ENCODE measurements at regions not wholly inside any gene's neighbourhood (a gene's known extent, or its start where the extent isn't known, plus 50 kb on each side); places are given as distances from the start of the nearest gene placed in this dataset.

GRCh38 chr1:220386494-220387195 is 114.4 kb upstream of the RAB3GAP2 start:
- Mint-ChIP-seq H3K27ac (no peak overlapping the region), H3K27me3 (ENCODE audit: low read depth) (no peaks in the 10 kb centered on the region)

GRCh38 chr1:220385158-220385557 is 112.9 kb upstream of the RAB3GAP2 start:
- Mint-ChIP-seq H3K36me3 (peaks cover 6% of the 10 kb centered on the region), H3K4me3 (no peak overlapping the region), H3K27me3 (ENCODE audit: low read depth) (no peaks in the 10 kb centered on the region), H3K27ac (no peak overlapping the region), H3K9me3 (peaks cover 31% of the 10 kb centered on the region), H3K4me1 (no peaks in the 10 kb centered on the region)
- DNase-seq (ENCODE audit: low spot score in 2 of 2, unreplicated experiment in 2 of 2), result no peak
- TF ChIP-seq, protein P1, sequence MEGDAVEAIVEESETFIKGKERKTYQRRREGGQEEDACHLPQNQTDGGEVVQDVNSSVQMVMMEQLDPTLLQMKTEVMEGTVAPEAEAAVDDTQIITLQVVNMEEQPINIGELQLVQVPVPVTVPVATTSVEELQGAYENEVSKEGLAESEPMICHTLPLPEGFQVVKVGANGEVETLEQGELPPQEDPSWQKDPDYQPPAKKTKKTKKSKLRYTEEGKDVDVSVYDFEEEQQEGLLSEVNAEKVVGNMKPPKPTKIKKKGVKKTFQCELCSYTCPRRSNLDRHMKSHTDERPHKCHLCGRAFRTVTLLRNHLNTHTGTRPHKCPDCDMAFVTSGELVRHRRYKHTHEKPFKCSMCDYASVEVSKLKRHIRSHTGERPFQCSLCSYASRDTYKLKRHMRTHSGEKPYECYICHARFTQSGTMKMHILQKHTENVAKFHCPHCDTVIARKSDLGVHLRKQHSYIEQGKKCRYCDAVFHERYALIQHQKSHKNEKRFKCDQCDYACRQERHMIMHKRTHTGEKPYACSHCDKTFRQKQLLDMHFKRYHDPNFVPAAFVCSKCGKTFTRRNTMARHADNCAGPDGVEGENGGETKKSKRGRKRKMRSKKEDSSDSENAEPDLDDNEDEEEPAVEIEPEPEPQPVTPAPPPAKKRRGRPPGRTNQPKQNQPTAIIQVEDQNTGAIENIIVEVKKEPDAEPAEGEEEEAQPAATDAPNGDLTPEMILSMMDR (IDR thresholded peaks at IDR 0.05; ENCODE audit: unreplicated experiment), result no peak

More at GRCh38 chr1:220386494-220387195, 114.4 kb upstream of the RAB3GAP2 start:
- peaks cover 25% of the 10 kb centered on the region for H3K9me3 Mint-ChIP-seq
- peaks cover 6% of the 10 kb centered on the region for H3K36me3 Mint-ChIP-seq
- no peak overlapping the region for H3K4me3 Mint-ChIP-seq
- H3K4me1 Mint-ChIP-seq, result peaks cover 5% of the 10 kb centered on the region
- DNase-seq (ENCODE audit: low spot score in 2 of 2, unreplicated experiment in 2 of 2), result no peak
- TF ChIP-seq, protein P1 (IDR thresholded peaks at IDR 0.05; ENCODE audit: unreplicated experiment), result no peak

DNA sequence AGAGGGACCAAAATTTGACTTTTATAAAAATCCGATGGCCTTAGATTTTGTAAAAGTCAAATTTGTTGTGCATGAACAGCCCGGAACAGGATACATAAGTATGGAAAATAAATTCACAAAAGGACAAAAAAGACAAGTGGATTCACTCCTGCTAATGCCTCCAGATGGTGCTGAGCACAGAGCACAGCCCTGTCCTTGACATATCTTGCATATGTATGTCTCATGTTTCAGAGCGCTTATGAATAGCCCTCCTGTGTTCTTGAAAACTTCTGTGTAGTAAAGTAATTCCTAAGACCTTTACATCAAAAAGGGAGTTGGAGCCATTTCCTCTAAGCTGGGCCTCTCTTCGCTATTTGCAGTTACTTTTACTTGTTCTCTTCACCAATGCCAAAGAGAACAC is 110.7 kb upstream of the RAB3GAP2 start:
- H3K4me1 Mint-ChIP-seq, result no peaks in the 10 kb centered on the region
- H3K4me3 Mint-ChIP-seq, result no peak overlapping the region
- no peak overlapping the region for H3K27ac Mint-ChIP-seq
- DNase-seq (ENCODE audit: low spot score in 2 of 2, unreplicated experiment in 2 of 2), result no peak
- H3K27me3 Mint-ChIP-seq (ENCODE audit: low read depth), result no peaks in the 10 kb centered on the region
- TF ChIP-seq, protein P1 (IDR thresholded peaks at IDR 0.05; ENCODE audit: unreplicated experiment), result no peak
- H3K9me3 Mint-ChIP-seq, result peaks cover 35% of the 10 kb centered on the region
- H3K36me3 Mint-ChIP-seq, result peaks cover 6% of the 10 kb centered on the region

DNA sequence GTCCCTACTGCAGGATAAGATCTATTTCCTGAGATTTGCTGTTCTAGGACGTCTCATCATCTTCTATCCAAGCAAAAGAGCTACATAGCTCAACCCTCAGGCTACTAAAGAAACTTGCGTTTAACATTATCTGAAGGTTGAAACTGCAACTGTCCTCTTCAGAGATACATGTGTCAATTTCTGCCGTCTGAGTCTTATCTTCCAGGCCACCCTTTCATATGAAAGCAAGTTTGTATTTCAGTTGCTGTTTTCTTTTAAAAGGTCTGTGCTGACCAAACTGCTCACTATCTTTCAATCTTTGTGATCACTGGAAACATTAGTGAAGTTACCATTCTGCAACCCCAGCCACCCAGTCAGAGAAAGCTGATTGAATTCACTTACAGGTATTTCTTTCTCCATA is 108.6 kb upstream of the RAB3GAP2 start:
- Mint-ChIP-seq H3K36me3 (peaks cover 6% of the 10 kb centered on the region), H3K4me1 (no peaks in the 10 kb centered on the region), H3K4me3 (no peak overlapping the region), H3K9me3 (peaks cover 38% of the 10 kb centered on the region), H3K27me3 (ENCODE audit: low read depth) (no peaks in the 10 kb centered on the region), H3K27ac (no peak overlapping the region)
- DNase-seq (ENCODE audit: low spot score in 2 of 2, unreplicated experiment in 2 of 2), result no peak
- TF ChIP-seq, protein P1 (IDR thresholded peaks at IDR 0.05; ENCODE audit: unreplicated experiment), result no peak

DNA sequence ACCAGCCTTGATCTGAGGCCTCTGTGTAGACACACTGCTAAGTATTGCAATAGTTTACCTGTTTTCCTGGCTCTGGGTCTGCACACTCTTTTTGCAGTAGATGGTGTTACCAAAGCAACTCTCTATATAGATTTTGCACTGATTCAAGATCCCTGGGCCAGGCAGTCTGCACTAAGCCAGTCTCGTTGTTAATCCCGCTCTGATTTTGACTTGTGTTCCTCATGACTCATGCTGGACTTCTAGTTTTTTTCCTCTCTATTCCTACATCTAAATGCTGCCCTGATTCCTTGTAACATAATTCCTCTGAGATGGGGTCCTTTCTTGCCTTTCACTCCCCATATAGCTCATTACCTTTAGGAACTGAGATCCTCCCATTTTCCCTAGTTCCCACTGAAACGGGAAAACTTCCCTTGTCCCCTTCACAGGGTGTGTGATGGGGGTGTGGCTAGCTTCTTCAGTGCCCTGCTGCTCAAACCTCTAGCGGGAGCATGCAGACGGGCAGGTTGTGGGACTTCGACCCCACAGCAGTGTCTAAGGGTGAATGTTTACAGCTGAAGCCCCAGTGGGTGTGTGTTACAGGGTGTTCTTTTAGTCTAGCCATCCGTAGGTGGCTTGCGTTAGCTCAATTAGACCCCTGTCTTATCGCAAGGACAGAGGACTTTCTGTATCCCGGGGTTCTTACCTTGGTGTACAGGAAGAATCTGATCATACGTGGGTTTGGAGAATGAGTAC is 106.5 kb upstream of the RAB3GAP2 start:
- peaks cover 25% of the 10 kb centered on the region for H3K9me3 Mint-ChIP-seq
- H3K4me3 Mint-ChIP-seq, result no peak overlapping the region
- no peaks in the 10 kb centered on the region for H3K36me3 Mint-ChIP-seq
- no peaks in the 10 kb centered on the region for H3K4me1 Mint-ChIP-seq
- no peaks in the 10 kb centered on the region for H3K27me3 Mint-ChIP-seq (ENCODE audit: low read depth)
- no peak for DNase-seq (ENCODE audit: low spot score in 2 of 2, unreplicated experiment in 2 of 2)
- TF ChIP-seq, protein P1 (IDR thresholded peaks at IDR 0.05; ENCODE audit: unreplicated experiment), result no peak
- H3K27ac Mint-ChIP-seq, result no peak overlapping the region
